ENCODE measurements at regions not wholly inside any gene's neighbourhood (a gene's known extent, or its start where the extent isn't known, plus 50 kb on each side); places are given as distances from the start of the nearest gene placed in this dataset.
A peak's percentile ranks its signal among the peaks of the same experiment; 100 is the strongest.

DNA sequence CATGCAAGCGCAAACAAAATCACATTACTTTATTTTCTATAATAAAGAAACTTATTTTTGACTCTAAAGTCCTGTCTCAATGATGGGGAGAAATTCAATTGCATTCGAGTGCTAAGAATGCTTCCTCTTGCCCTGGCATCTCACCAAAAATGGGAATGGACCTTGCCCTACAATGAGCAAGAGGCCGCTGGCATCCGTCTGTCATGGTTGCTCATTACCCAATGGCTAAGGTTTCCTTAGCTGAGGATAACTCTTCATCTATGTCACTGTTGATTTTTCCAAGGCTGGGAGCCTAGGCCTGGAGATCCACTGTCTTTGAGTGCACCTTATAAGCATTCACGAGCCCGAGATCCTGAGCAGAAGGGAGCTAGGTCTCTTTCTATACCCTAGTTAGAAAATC, 471.3 kb upstream of the NRSN1 start:
- DNase-seq (ENCODE audit: low read depth) (no peak), FAIRE-seq (no peak)
- H3K27me3 ChIP-seq (ENCODE audit: control insufficient read depth, insufficient read depth, low read length), result no peaks in the 10 kb centered on the region
- TF ChIP-seq, protein P1, sequence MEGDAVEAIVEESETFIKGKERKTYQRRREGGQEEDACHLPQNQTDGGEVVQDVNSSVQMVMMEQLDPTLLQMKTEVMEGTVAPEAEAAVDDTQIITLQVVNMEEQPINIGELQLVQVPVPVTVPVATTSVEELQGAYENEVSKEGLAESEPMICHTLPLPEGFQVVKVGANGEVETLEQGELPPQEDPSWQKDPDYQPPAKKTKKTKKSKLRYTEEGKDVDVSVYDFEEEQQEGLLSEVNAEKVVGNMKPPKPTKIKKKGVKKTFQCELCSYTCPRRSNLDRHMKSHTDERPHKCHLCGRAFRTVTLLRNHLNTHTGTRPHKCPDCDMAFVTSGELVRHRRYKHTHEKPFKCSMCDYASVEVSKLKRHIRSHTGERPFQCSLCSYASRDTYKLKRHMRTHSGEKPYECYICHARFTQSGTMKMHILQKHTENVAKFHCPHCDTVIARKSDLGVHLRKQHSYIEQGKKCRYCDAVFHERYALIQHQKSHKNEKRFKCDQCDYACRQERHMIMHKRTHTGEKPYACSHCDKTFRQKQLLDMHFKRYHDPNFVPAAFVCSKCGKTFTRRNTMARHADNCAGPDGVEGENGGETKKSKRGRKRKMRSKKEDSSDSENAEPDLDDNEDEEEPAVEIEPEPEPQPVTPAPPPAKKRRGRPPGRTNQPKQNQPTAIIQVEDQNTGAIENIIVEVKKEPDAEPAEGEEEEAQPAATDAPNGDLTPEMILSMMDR (IDR thresholded peaks at IDR 0.05; ENCODE audit: insufficient read depth, low read length, severe bottlenecking), result no peak
- H3K36me3 ChIP-seq (ENCODE audit: control insufficient read depth, insufficient read depth, low read length), result no peaks in the 10 kb centered on the region
- no peak overlapping the region for H3K4me3 ChIP-seq (ENCODE audit: low read depth, low read length)

DNA sequence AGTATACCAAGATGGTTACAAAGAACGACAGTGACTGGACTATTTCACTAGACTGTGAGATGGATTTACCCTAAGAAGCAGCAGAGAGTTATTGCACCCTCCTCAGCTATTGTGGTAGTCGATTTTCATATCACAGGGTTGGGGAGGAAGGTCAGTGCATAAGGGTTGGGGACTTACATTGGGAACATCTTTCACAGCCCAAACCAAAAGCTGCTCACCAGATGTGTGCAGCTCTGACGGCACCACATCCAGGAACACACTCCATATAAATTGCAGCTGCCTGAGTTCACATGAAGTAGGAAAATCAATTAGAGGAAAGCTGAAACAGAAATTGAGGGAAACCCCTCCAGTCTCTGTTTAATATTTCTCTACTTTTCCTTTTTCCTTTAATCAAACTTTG, 470.5 kb upstream of the NRSN1 start:
- FAIRE-seq, result no peak
- Histone ChIP-seq H3K36me3 (ENCODE audit: control insufficient read depth, insufficient read depth, low read length) (no peaks in the 10 kb centered on the region), H3K4me3 (ENCODE audit: low read depth, low read length) (no peak overlapping the region), H3K27me3 (ENCODE audit: control insufficient read depth, insufficient read depth, low read length) (no peaks in the 10 kb centered on the region)
- TF ChIP-seq, protein P1 (IDR thresholded peaks at IDR 0.05; ENCODE audit: insufficient read depth, low read length, severe bottlenecking), result no peak
- no peak for DNase-seq (ENCODE audit: low read depth)

DNA sequence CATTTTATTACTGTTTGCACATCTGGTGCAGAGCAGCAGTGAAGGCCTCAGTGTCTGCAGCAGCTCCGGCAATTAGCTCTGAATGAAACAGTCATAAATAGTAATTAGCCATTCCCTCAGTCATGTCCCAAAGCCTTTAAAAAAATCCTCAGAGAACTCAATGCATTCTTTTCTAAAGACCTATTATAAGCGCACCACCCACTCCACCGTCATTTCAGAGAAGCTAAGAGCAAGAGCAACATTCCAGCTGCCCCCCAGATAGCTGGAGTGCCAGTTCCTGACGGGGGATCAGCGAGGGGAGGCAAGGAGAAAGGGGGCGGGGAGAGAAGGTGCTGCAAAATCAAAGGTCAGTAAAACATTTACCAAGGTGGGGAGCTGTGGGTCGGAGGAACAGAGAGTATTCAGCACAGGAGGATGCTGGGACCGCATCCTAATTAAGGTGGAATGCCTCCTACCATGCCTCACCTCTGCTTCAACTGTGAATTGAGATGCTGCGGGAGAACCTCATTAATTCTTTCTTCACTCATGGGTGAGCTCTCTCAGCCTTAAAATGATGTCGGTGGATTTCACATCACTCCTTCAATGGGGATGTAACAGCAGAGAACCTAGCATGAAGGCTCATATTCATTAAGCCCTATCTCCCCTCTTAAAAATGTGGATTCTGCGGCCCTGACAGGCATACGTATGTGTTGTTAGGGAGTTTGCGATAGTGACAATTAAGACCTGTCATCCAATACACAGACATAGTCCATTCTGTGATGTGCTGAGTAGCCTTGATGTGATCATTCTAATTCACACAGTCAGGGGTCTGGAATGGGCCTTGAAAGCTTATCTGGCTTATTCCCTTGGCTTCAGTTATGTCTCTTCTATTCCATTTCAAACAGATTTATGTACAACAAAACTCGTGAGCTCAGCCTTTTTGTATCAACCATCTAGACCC, 469.5 kb upstream of the NRSN1 start:
- Histone ChIP-seq H3K36me3 (ENCODE audit: control insufficient read depth, insufficient read depth, low read length) (no peaks in the 10 kb centered on the region), H3K4me3 (ENCODE audit: low read depth, low read length) (no peak overlapping the region), H3K27me3 (ENCODE audit: control insufficient read depth, insufficient read depth, low read length) (no peaks in the 10 kb centered on the region)
- TF ChIP-seq, protein P1 (IDR thresholded peaks at IDR 0.05; ENCODE audit: insufficient read depth, low read length, severe bottlenecking), result no peak
- no peak for FAIRE-seq
- no peak for DNase-seq (ENCODE audit: low read depth)

DNA sequence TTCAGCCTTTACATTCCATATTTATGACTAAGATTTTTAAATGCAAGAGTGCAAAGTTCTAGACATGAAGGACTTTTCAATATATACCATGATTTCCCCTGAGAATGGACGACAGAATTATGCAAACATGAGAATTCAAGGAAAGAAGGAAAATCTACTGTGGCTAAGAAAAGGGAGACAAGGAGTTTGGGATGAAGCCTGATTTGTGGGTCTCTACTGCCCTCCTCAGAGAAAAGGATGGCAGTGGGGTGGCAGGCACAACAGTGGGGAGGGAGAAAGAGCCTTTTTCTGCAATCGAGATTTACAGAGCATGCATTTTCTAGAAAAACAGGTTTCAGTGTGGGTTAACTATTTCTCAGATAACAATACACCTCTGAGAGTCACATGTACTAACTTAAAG, 466.9 kb upstream of the NRSN1 start:
- peak; percentile 6 for DNase-seq (ENCODE audit: low read depth)
- Histone ChIP-seq H3K36me3 (ENCODE audit: control insufficient read depth, insufficient read depth, low read length) (no peaks in the 10 kb centered on the region), H3K27me3 (ENCODE audit: control insufficient read depth, insufficient read depth, low read length) (no peaks in the 10 kb centered on the region), H3K4me3 (ENCODE audit: low read depth, low read length) (no peak overlapping the region)
- FAIRE-seq, result no peak
- TF ChIP-seq, protein P1 (IDR thresholded peaks at IDR 0.05; ENCODE audit: insufficient read depth, low read length, severe bottlenecking), result peak; percentile 21

DNA sequence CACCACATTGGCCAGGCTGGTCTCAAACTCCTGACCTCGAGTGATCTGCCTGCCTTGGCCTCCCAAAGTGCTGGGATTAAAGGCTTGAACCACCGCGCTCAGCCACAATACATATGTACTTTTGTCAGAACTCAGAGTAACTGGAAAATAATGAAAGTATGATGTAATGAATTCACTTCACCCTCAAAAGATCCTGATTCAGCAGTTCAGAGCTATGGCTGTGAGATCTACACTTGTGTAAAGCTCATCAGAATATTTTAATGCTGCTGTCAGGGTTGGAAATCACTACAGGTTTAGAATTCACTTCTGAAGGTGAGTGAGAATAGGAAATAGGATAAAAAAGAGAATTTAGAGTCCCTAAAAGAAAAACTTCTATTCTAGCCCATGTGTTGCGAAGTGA, 464.5 kb upstream of the NRSN1 start:
- FAIRE-seq, result no peak
- no peak for DNase-seq (ENCODE audit: low read depth)
- TF ChIP-seq, protein P1 (IDR thresholded peaks at IDR 0.05; ENCODE audit: insufficient read depth, low read length, severe bottlenecking), result no peak
- no peak overlapping the region for H3K4me3 ChIP-seq (ENCODE audit: low read depth, low read length)
- no peaks in the 10 kb centered on the region for H3K36me3 ChIP-seq (ENCODE audit: control insufficient read depth, insufficient read depth, low read length)
- no peaks in the 10 kb centered on the region for H3K27me3 ChIP-seq (ENCODE audit: control insufficient read depth, insufficient read depth, low read length)

All from bronchial epithelial cell (primary cell).